Mesenchymal stem cell (in vitro differentiated cells and primary cell): ENCODE measurements at regions not wholly inside any gene's neighbourhood (a gene's known extent, or its start where the extent isn't known, plus 50 kb on each side); places are given as distances from the start of the nearest gene placed in this dataset.
A peak's percentile ranks its signal among the peaks of the same experiment; 100 is the strongest.

Experiments
- DNase-seq: peaks from one replicate; pipeline ENCODE4 v3.0.0-alpha.2; 2013
- H2AFZ ChIP-seq: one replicate; pipeline ENCODE4 v1.6.1; 2013; ENCODE audit warnings: low read depth, mild to moderate bottlenecking, control low read depth, inconsistent platforms, low read length, moderate library complexity
- H2AK5ac ChIP-seq: 2 replicates; pipeline ENCODE4 v1.6.1; 2013; ENCODE audit warnings: low read length, moderate library complexity, mild to moderate bottlenecking, inconsistent platforms; ENCODE audit not compliant: severe bottlenecking
- H2BK120ac ChIP-seq: one replicate; pipeline ENCODE4 v1.6.1; 2013; ENCODE audit warnings: low read depth, mild to moderate bottlenecking, inconsistent platforms, low read length, moderate library complexity
- H2BK12ac ChIP-seq, 2 experiments: one replicate each; pipeline ENCODE4 v1.6.1; 2013; ENCODE audit warnings: inconsistent platforms in 2 of 2, low read length in 2 of 2, mild to moderate bottlenecking in 2 of 2, moderate library complexity in 2 of 2, control low read depth in 1 of 2
- H2BK15ac ChIP-seq: one replicate; pipeline ENCODE4 v1.6.1; 2013; ENCODE audit warnings: mild to moderate bottlenecking, low read depth, inconsistent platforms; ENCODE audit not compliant: poor library complexity, severe bottlenecking
- H2BK5ac ChIP-seq: 2 replicates; pipeline ENCODE4 v1.6.1; 2013; ENCODE audit warnings: low read depth, mild to moderate bottlenecking, low read length, control low read depth, inconsistent platforms; ENCODE audit not compliant: poor library complexity, severe bottlenecking
- H3K14ac ChIP-seq, 2 experiments: one replicate each; pipeline ENCODE4 v1.6.1; 2013; ENCODE audit warnings: inconsistent platforms in 2 of 2, low read length in 2 of 2, control low read depth in 1 of 2, mild to moderate bottlenecking in 1 of 2, moderate library complexity in 1 of 2
- H3K18ac ChIP-seq, 2 experiments: one replicate each; pipeline ENCODE4 v1.6.1; 2013; ENCODE audit warnings: inconsistent platforms in 2 of 2, low read length in 2 of 2, control low read depth in 1 of 2, low read depth in 1 of 2, mild to moderate bottlenecking in 1 of 2
- H3K23ac ChIP-seq, 2 experiments: one replicate each; pipeline ENCODE4 v1.6.1; 2013; ENCODE audit warnings: inconsistent platforms in 2 of 2, low read length in 2 of 2, mild to moderate bottlenecking in 2 of 2, moderate library complexity in 2 of 2, control low read depth in 1 of 2
- H3K27ac ChIP-seq: 2 replicates; pipeline ENCODE4 v1.5.1; 2013; ENCODE audit warnings: mild to moderate bottlenecking, moderate library complexity, low read length, control low read depth, inconsistent platforms; ENCODE audit not compliant: poor library complexity, severe bottlenecking
- H3K27me3 ChIP-seq, 2 experiments: 2 replicates each; pipeline versions ENCODE4 v1.6.1 to v1.7.0; 2013; ENCODE audit warnings: low read length in 2 of 2, mild to moderate bottlenecking in 2 of 2, moderate library complexity in 2 of 2, control low read depth in 1 of 2, inconsistent platforms in 1 of 2; ENCODE audit not compliant: control insufficient read depth in 1 of 2, insufficient read depth in 1 of 2
- H3K36me3 ChIP-seq, 2 experiments: 2 replicates each; pipeline versions ENCODE4 v1.6.1 to v1.7.0; 2013; ENCODE audit warnings: low read length in 2 of 2, control low read depth in 1 of 2, inconsistent platforms in 1 of 2, low read depth in 1 of 2, mild to moderate bottlenecking in 1 of 2; ENCODE audit not compliant: insufficient read depth in 2 of 2, control insufficient read depth in 1 of 2
- H3K4ac ChIP-seq, 2 experiments: one replicate each; pipeline ENCODE4 v1.6.1; 2013; ENCODE audit warnings: inconsistent platforms in 2 of 2, low read length in 2 of 2, mild to moderate bottlenecking in 2 of 2, moderate library complexity in 2 of 2, control low read depth in 1 of 2, low read depth in 1 of 2
- H3K4me1 ChIP-seq: 2 replicates; pipeline ENCODE4 v1.6.1; 2013; ENCODE audit warnings: low read depth, low read length, control low read depth; ENCODE audit not compliant: control insufficient read depth, insufficient read depth
- H3K4me2 ChIP-seq: 2 replicates; pipeline ENCODE4 v1.6.1; 2013; ENCODE audit warnings: low read length, mild to moderate bottlenecking, inconsistent platforms; ENCODE audit not compliant: poor library complexity, severe bottlenecking
- H3K4me3 ChIP-seq, 2 experiments: 2 replicates each; pipeline versions ENCODE4 v1.5.1 to v1.7.0; 2013; ENCODE audit warnings: low read length in 2 of 2, mild to moderate bottlenecking in 2 of 2, control low read depth in 1 of 2, low read depth in 1 of 2; ENCODE audit not compliant: insufficient read depth in 1 of 2
- H3K79me1 ChIP-seq: replicated peaks from 2 replicates; pipeline ENCODE4 v1.6.1; 2013; ENCODE audit warnings: mild to moderate bottlenecking, control low read depth, low read length, inconsistent platforms; ENCODE audit not compliant: poor library complexity, severe bottlenecking
- H3K9ac ChIP-seq: 2 replicates; pipeline ENCODE4 v1.7.0; 2013; ENCODE audit warnings: mild to moderate bottlenecking, low read length, moderate library complexity
- H3K9me3 ChIP-seq: 2 replicates; pipeline ENCODE4 v1.7.0; 2013; ENCODE audit warnings: mild to moderate bottlenecking, low read length; ENCODE audit not compliant: control insufficient read depth
- H4K8ac ChIP-seq: one replicate; pipeline ENCODE4 v1.6.1; 2013; ENCODE audit warnings: inconsistent platforms, mild to moderate bottlenecking, low read length, moderate library complexity
- H4K91ac ChIP-seq: one replicate; pipeline ENCODE4 v1.6.1; 2013; ENCODE audit warnings: mild to moderate bottlenecking, low read length, inconsistent platforms
- WGBS: methylation state at CpG from one replicate; pipeline ENCODE4 v1.1.7; 2013; ENCODE audit warnings: mixed read lengths; 5-methylcytosine and 5-hydroxymethylcytosine counted together

DNA sequence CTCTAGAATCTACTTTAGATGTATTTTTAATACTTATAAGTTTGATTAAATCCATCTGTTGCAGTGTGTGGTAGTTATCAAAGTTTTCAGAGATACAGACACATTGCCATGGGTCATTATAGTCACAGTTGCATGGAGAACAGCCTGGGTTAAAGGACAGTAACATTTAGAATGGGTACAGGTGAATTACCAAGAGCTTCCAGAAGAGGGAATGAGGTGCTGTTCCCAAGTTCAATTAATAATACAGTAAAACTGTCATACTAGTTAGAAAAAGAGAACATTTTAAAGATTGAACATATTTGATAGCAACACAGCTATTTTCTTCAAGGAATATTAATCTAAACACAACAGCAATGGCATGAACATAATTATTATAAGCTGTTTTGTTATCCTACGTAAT, 322.6 kb upstream of the SLC10A2 start:
- peaks cover 11% of the 10 kb centered on the region for H3K9me3 ChIP-seq
- H3K79me1 ChIP-seq, result no peaks in the 10 kb centered on the region
- H2BK5ac ChIP-seq, result no peak overlapping the region
- H2AFZ ChIP-seq, result no peak overlapping the region
- no peaks in the 10 kb centered on the region for H3K4me1 ChIP-seq
- no CpG with 5 or more reads among the region's 1 CpG for WGBS
- H2BK15ac ChIP-seq, result no peak overlapping the region
- DNase-seq, result no peak
- H2BK12ac ChIP-seq, result no peak overlapping the region
- no peak overlapping the region for H3K4me3 ChIP-seq
- no peak overlapping the region for H3K27ac ChIP-seq
- H3K36me3 ChIP-seq, result no peaks in the 10 kb centered on the region
- no peak overlapping the region for H3K4me2 ChIP-seq
- H2AK5ac ChIP-seq, result no peak overlapping the region
- H3K9ac ChIP-seq, result no peak overlapping the region
- no peak overlapping the region for H3K23ac ChIP-seq
- H3K18ac ChIP-seq, result no peak overlapping the region
- H4K8ac ChIP-seq, result no peak overlapping the region
- H3K4ac ChIP-seq, result no peak overlapping the region
- H4K91ac ChIP-seq, result no peak overlapping the region
- H3K14ac ChIP-seq, result no peak overlapping the region
- no peak overlapping the region for H2BK120ac ChIP-seq
- H3K27me3 ChIP-seq, result no peaks in the 10 kb centered on the region

DNA sequence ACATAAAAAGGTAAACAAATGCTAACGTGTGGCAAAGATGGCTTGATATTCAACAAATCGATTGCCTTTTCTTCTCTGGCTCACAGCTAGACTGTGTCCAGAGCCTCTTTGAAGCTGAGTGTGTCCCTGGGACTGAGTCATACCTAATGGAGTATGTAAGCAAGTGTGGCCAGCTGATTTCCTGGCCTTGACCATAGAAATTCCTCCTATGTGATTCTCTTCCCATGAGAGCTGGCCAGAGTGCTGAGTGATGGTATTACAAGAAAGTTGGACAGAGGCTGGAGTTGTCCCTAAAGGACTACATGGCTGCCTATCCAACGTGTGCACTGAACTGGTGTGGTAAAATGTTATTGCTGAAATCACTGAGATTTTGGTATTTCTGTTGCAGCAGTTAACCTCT, 320.1 kb upstream of the SLC10A2 start:
- Histone ChIP-seq H3K79me1 (no peaks in the 10 kb centered on the region), H4K91ac (no peak overlapping the region), H3K9me3 (peaks cover 11% of the 10 kb centered on the region), H3K9ac (no peak overlapping the region), H2AFZ (no peak overlapping the region), H2AK5ac (no peak overlapping the region), H4K8ac (no peak overlapping the region), H2BK120ac (no peak overlapping the region), H3K36me3 (no peaks in the 10 kb centered on the region), H3K18ac (no peak overlapping the region), H3K4ac (no peak overlapping the region), H3K14ac (no peak overlapping the region), H3K4me1 (no peaks in the 10 kb centered on the region), H3K4me3 (no peak overlapping the region), H3K4me2 (no peak overlapping the region), H2BK15ac (no peak overlapping the region), H2BK12ac (no peak overlapping the region), H2BK5ac (no peak overlapping the region), H3K27ac (no peak overlapping the region), H3K27me3 (no peaks in the 10 kb centered on the region), H3K23ac (no peak overlapping the region)
- 65% methylated on average over 3 of the region's 3 CpGs for WGBS
- DNase-seq, result peak; percentile 14

DNA sequence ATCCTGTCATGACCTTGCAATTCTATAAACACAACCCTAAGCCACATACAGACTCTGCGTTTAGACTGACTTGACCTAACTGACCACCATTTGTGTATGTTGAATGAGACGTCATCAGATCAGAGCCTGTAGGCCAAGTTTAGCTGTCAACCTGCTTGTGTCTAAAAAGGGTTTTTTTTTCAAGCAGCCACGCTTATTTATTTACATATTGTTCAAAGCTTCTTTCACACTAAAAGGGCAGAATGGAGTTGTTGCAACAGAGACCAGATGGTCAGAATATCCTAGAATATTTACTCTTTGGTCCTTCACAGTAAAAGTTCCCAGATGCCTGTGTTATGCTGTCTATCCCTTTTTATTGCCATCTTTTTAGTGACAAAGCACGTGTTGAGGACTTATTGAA, 307.7 kb upstream of the SLC10A2 start:
- Histone ChIP-seq H3K79me1 (no peaks in the 10 kb centered on the region), H3K18ac (no peak overlapping the region), H2AK5ac (no peak overlapping the region), H3K9me3 (peaks cover 4% of the 10 kb centered on the region), H3K27ac (no peak overlapping the region), H2BK15ac (no peak overlapping the region), H3K14ac (no peak overlapping the region), H3K9ac (no peak overlapping the region), H3K4me1 (no peaks in the 10 kb centered on the region), H3K36me3 (no peaks in the 10 kb centered on the region), H4K8ac (no peak overlapping the region), H2BK5ac (no peak overlapping the region), H3K23ac (no peak overlapping the region), H2AFZ (no peak overlapping the region), H3K27me3 (no peaks in the 10 kb centered on the region), H3K4me3 (no peak overlapping the region), H3K4me2 (no peak overlapping the region), H4K91ac (no peak overlapping the region), H2BK120ac (no peak overlapping the region), H2BK12ac (no peak overlapping the region), H3K4ac (no peak overlapping the region)
- no peak for DNase-seq
- 59% methylated on average over 2 of the region's 4 CpGs for WGBS

DNA sequence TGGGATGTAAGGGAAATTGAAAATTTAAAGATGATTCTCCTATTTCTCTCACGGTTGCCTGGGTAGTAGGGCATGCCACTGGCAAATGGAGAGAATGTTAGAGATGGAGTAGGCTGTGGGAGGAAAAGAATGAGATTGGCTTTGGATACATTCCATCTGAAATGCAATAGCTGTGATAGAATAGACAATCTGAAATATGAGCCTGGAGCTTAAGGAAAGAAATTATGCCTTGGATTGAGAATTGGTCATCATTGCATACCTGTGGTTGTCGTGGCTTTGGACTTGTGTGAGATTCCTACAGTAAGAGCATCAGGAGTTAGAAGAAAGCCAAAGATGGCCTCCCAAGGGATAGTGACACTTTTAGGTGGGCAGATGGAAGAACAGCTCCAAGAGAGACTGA, 305.1 kb upstream of the SLC10A2 start:
- Histone ChIP-seq H3K14ac (no peak overlapping the region), H2BK5ac (no peak overlapping the region), H3K79me1 (no peaks in the 10 kb centered on the region), H3K4me2 (no peak overlapping the region), H3K4me1 (no peaks in the 10 kb centered on the region), H3K27ac (no peak overlapping the region), H4K91ac (no peak overlapping the region), H2BK12ac (no peak overlapping the region), H2AFZ (no peak overlapping the region), H2BK120ac (no peak overlapping the region), H3K4me3 (no peak overlapping the region), H3K4ac (no peak overlapping the region), H3K23ac (no peak overlapping the region), H3K9ac (no peak overlapping the region), H2BK15ac (no peak overlapping the region), H3K18ac (no peak overlapping the region), H2AK5ac (no peak overlapping the region), H3K9me3 (peaks cover 4% of the 10 kb centered on the region), H3K36me3 (no peaks in the 10 kb centered on the region), H4K8ac (no peak overlapping the region), H3K27me3 (no peaks in the 10 kb centered on the region)
- 50% methylated on average over 2 of the region's 2 CpGs for WGBS
- DNase-seq, result no peak
